Uterus (tissue), 2 donors: ENCODE measurements at regions not wholly inside any gene's neighbourhood (a gene's known extent, or its start where the extent isn't known, plus 50 kb on each side); places are given as distances from the start of the nearest gene placed in this dataset.

Experiments used
- POLR2A ChIP-seq, 2 donors: fragments of 450-650 bp; IDR thresholded peaks; one replicate each; pipeline ENCODE4 v1.6.1; 2016; ENCODE audit warnings: antibody characterized with exemption in 2 of 2, mild to moderate bottlenecking in 1 of 2, moderate library complexity in 1 of 2
- TF ChIP-seq, protein P1 (sequence below), 4 experiments: fragments of 200-600 bp in 2 of 4; fragments of 450-650 bp in 2 of 4; sonication (generic) in 2 of 4; IDR thresholded peaks; one replicate each; pipeline ENCODE4 v1.5.1; 2016 to 2019; ENCODE audit warnings: antibody characterized with exemption in 4 of 4, mild to moderate bottlenecking in 2 of 4, moderate library complexity in 1 of 4

DNA sequence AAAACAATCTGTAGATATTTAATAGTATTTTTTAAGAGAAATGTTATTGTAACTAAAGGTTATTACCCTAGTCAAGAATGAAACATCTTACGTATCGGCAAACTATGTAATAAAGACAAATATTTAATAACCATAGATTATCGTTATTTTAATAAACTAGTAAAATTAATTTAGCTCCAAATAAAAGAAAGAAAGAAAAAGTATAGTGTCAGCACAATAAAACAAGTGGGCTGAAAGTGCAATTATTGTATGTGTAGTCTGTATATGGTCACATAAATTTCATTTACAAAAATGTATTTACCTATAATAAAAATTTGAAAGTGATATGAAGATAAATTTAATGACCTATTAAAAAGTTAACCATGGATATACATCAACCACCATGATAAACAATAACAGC is 1258.4 kb upstream of the MIR17HG start:
- TF ChIP-seq, protein P1, sequence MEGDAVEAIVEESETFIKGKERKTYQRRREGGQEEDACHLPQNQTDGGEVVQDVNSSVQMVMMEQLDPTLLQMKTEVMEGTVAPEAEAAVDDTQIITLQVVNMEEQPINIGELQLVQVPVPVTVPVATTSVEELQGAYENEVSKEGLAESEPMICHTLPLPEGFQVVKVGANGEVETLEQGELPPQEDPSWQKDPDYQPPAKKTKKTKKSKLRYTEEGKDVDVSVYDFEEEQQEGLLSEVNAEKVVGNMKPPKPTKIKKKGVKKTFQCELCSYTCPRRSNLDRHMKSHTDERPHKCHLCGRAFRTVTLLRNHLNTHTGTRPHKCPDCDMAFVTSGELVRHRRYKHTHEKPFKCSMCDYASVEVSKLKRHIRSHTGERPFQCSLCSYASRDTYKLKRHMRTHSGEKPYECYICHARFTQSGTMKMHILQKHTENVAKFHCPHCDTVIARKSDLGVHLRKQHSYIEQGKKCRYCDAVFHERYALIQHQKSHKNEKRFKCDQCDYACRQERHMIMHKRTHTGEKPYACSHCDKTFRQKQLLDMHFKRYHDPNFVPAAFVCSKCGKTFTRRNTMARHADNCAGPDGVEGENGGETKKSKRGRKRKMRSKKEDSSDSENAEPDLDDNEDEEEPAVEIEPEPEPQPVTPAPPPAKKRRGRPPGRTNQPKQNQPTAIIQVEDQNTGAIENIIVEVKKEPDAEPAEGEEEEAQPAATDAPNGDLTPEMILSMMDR (IDR thresholded peaks at IDR 0.05) = no peak
- TF ChIP-seq POLR2A (IDR thresholded peaks at IDR 0.05) = no peak
